ENCODE measurements at regions not wholly inside any gene's neighbourhood (a gene's known extent, or its start where the extent isn't known, plus 50 kb on each side); places are given as distances from the start of the nearest gene placed in this dataset.
"Not testable (repeated sequence)": the region's sequence is repeated elsewhere in the genome, so short reads cannot be mapped to it uniquely, and the experiment has no call there.

- not testable (repeated sequence) for DNase-seq (ENCODE audit: low read depth in 2 of 2)
Observed at GRCh38 chr17:45554479-45554878, 64.0 kb upstream of the PLEKHM1 start.

- DNase-seq (ENCODE audit: low read depth in 2 of 2): not testable (repeated sequence)
Observed at GRCh38 chr17:45558821-45559220, 68.3 kb upstream of the PLEKHM1 start.

GRCh38 chr17:45562868-45563267 lies 72.3 kb upstream of the PLEKHM1 start:
- not testable (repeated sequence) for DNase-seq (ENCODE audit: low read depth in 2 of 2)

- not testable (repeated sequence) for DNase-seq (ENCODE audit: low read depth in 2 of 2)
Observed at GRCh38 chr17:45563283-45563682, 72.8 kb upstream of the PLEKHM1 start.

- DNase-seq (ENCODE audit: low read depth in 2 of 2): not testable (repeated sequence)
Observed at GRCh38 chr17:45568275-45568674, 77.8 kb upstream of the PLEKHM1 start.

GRCh38 chr17:45573326-45573725 lies 82.8 kb upstream of the PLEKHM1 start:
- DNase-seq (ENCODE audit: low read depth in 2 of 2): not testable (repeated sequence)

- DNase-seq (ENCODE audit: low read depth in 2 of 2): peak in 1 of 2 experiments; percentile 27
Observed at GRCh38 chr17:45573924-45574770, 83.6 kb upstream of the PLEKHM1 start.

- no peak for DNase-seq (ENCODE audit: low read depth in 2 of 2)
Observed at GRCh38 chr17:45575126-45575885, 84.8 kb upstream of the PLEKHM1 start.

- not testable (repeated sequence) for DNase-seq (ENCODE audit: low read depth in 2 of 2)
Observed at GRCh38 chr17:45576527-45577307, 86.2 kb upstream of the PLEKHM1 start.

- DNase-seq (ENCODE audit: low read depth in 2 of 2): no peak
Observed at GRCh38 chr17:45577571-45578279, 87.2 kb upstream of the PLEKHM1 start.

GRCh38 chr17:45578516-45579455 lies 88.3 kb upstream of the PLEKHM1 start:
- no peak for DNase-seq (ENCODE audit: low read depth in 2 of 2)

GRCh38 chr17:45579529-45580495 lies 89.3 kb upstream of the PLEKHM1 start:
- DNase-seq (ENCODE audit: low read depth in 2 of 2): no peak

GRCh38 chr17:45580924-45581323 lies 90.4 kb upstream of the PLEKHM1 start:
- no peak for DNase-seq (ENCODE audit: low read depth in 2 of 2)

GRCh38 chr17:45581860-45582259 lies 91.3 kb upstream of the PLEKHM1 start:
- no peak for DNase-seq (ENCODE audit: low read depth in 2 of 2)

GRCh38 chr17:45584092-45585036 lies 93.8 kb upstream of the PLEKHM1 start:
- DNase-seq (ENCODE audit: low read depth in 2 of 2): no peak

GRCh38 chr17:45585037-45585733 lies 94.7 kb upstream of the PLEKHM1 start:
- DNase-seq (ENCODE audit: low read depth in 2 of 2): peak; percentile 37 to 39

All from fibroblast of skin of left quadriceps (primary cell).